Activated naive CD8-positive, alpha-beta T cell (primary cell): ENCODE measurements at regions not wholly inside any gene's neighbourhood (a gene's known extent, or its start where the extent isn't known, plus 50 kb on each side); places are given as distances from the start of the nearest gene placed in this dataset.

Source experiments
- H3K27ac Mint-ChIP-seq: one replicate; pipeline ENCODE4 v1.8.0; 2021; ENCODE audit warnings: mixed read lengths
- H3K27me3 Mint-ChIP-seq: one replicate; pipeline ENCODE4 v1.8.0; 2021; ENCODE audit warnings: mixed read lengths
- H3K36me3 Mint-ChIP-seq: one replicate; pipeline ENCODE4 v1.8.0; 2021; ENCODE audit warnings: mixed read lengths
- H3K4me1 Mint-ChIP-seq: one replicate; pipeline ENCODE4 v1.8.0; 2021; ENCODE audit warnings: low read depth, mixed read lengths
- H3K4me3 Mint-ChIP-seq: one replicate; pipeline ENCODE4 v1.8.0; 2021; ENCODE audit warnings: mild to moderate bottlenecking, mixed read lengths
- H3K9me3 Mint-ChIP-seq: one replicate; pipeline ENCODE4 v1.8.0; 2021; ENCODE audit warnings: low read depth, mixed read lengths

GRCh38 chr16:73888840-73889490 is 407.6 kb upstream of the PSMD7 start:
- Mint-ChIP-seq H3K27ac (no peak overlapping the region), H3K9me3 (no peaks in the 10 kb centered on the region), H3K4me3 (no peak overlapping the region), H3K4me1 (peaks cover 15% of the 10 kb centered on the region), H3K36me3 (no peaks in the 10 kb centered on the region), H3K27me3 (peaks cover 24% of the 10 kb centered on the region)

GRCh38 chr16:73887911-73888310 is 408.7 kb upstream of the PSMD7 start:
- Mint-ChIP-seq H3K36me3 (no peaks in the 10 kb centered on the region), H3K4me3 (no peak overlapping the region), H3K27me3 (peaks cover 22% of the 10 kb centered on the region), H3K4me1 (peaks cover 15% of the 10 kb centered on the region), H3K27ac (no peak overlapping the region), H3K9me3 (no peaks in the 10 kb centered on the region)

GRCh38 chr16:73886426-73886825 is 410.2 kb upstream of the PSMD7 start:
- no peaks in the 10 kb centered on the region for H3K9me3 Mint-ChIP-seq
- H3K4me3 Mint-ChIP-seq: no peak overlapping the region
- peaks cover 22% of the 10 kb centered on the region for H3K27me3 Mint-ChIP-seq
- no peak overlapping the region for H3K27ac Mint-ChIP-seq
- H3K4me1 Mint-ChIP-seq: peaks cover 13% of the 10 kb centered on the region
- no peaks in the 10 kb centered on the region for H3K36me3 Mint-ChIP-seq

- Mint-ChIP-seq H3K4me1 (peaks cover 3% of the 10 kb centered on the region), H3K27ac (no peak overlapping the region), H3K4me3 (no peak overlapping the region), H3K36me3 (no peaks in the 10 kb centered on the region), H3K9me3 (no peaks in the 10 kb centered on the region), H3K27me3 (peaks cover 16% of the 10 kb centered on the region)
These were observed 411.3 kb upstream of the PSMD7 start for GRCh38 chr16:73885319-73885718.

GRCh38 chr16:73883841-73884240 is 412.8 kb upstream of the PSMD7 start:
- H3K9me3 Mint-ChIP-seq: no peaks in the 10 kb centered on the region
- peaks cover 3% of the 10 kb centered on the region for H3K4me1 Mint-ChIP-seq
- H3K36me3 Mint-ChIP-seq: no peaks in the 10 kb centered on the region
- H3K27me3 Mint-ChIP-seq: peaks cover 12% of the 10 kb centered on the region
- no peak overlapping the region for H3K27ac Mint-ChIP-seq
- H3K4me3 Mint-ChIP-seq: no peak overlapping the region

GRCh38 chr16:73883126-73883525 is 413.5 kb upstream of the PSMD7 start:
- Mint-ChIP-seq H3K4me1 (peaks cover 2% of the 10 kb centered on the region), H3K4me3 (no peak overlapping the region), H3K27me3 (peaks cover 10% of the 10 kb centered on the region), H3K9me3 (no peaks in the 10 kb centered on the region), H3K36me3 (no peaks in the 10 kb centered on the region), H3K27ac (no peak overlapping the region)

GRCh38 chr16:73882651-73883050 is 414.0 kb upstream of the PSMD7 start:
- H3K36me3 Mint-ChIP-seq: no peaks in the 10 kb centered on the region
- peaks cover 6% of the 10 kb centered on the region for H3K27me3 Mint-ChIP-seq
- H3K9me3 Mint-ChIP-seq: no peaks in the 10 kb centered on the region
- no peak overlapping the region for H3K27ac Mint-ChIP-seq
- H3K4me3 Mint-ChIP-seq: no peak overlapping the region
- H3K4me1 Mint-ChIP-seq: no peaks in the 10 kb centered on the region

GRCh38 chr16:73882033-73882432 is 414.6 kb upstream of the PSMD7 start:
- Mint-ChIP-seq H3K27ac (no peak overlapping the region), H3K27me3 (peaks cover 4% of the 10 kb centered on the region), H3K9me3 (no peaks in the 10 kb centered on the region), H3K4me3 (no peak overlapping the region), H3K4me1 (no peaks in the 10 kb centered on the region), H3K36me3 (no peaks in the 10 kb centered on the region)

- Mint-ChIP-seq H3K9me3 (no peaks in the 10 kb centered on the region), H3K27ac (no peak overlapping the region), H3K4me1 (no peaks in the 10 kb centered on the region), H3K27me3 (no peaks in the 10 kb centered on the region), H3K4me3 (no peak overlapping the region), H3K36me3 (no peaks in the 10 kb centered on the region)
These were observed 417.0 kb upstream of the PSMD7 start for GRCh38 chr16:73879621-73880020.

- H3K4me3 Mint-ChIP-seq: no peak overlapping the region
- no peaks in the 10 kb centered on the region for H3K27me3 Mint-ChIP-seq
- no peaks in the 10 kb centered on the region for H3K9me3 Mint-ChIP-seq
- no peaks in the 10 kb centered on the region for H3K36me3 Mint-ChIP-seq
- no peak overlapping the region for H3K27ac Mint-ChIP-seq
- no peaks in the 10 kb centered on the region for H3K4me1 Mint-ChIP-seq
These were observed 418.0 kb upstream of the PSMD7 start for GRCh38 chr16:73878611-73879010.

- Mint-ChIP-seq H3K36me3 (no peaks in the 10 kb centered on the region), H3K4me1 (no peaks in the 10 kb centered on the region), H3K27ac (no peak overlapping the region), H3K4me3 (no peak overlapping the region), H3K27me3 (no peaks in the 10 kb centered on the region), H3K9me3 (no peaks in the 10 kb centered on the region)
These were observed 419.5 kb upstream of the PSMD7 start for GRCh38 chr16:73877150-73877549.

GRCh38 chr16:73875996-73876690 is 420.5 kb upstream of the PSMD7 start:
- H3K9me3 Mint-ChIP-seq: no peaks in the 10 kb centered on the region
- no peaks in the 10 kb centered on the region for H3K36me3 Mint-ChIP-seq
- H3K4me1 Mint-ChIP-seq: no peaks in the 10 kb centered on the region
- H3K27me3 Mint-ChIP-seq: no peaks in the 10 kb centered on the region
- H3K27ac Mint-ChIP-seq: no peak overlapping the region
- no peak overlapping the region for H3K4me3 Mint-ChIP-seq

GRCh38 chr16:73874324-73874723 is 422.3 kb upstream of the PSMD7 start:
- no peaks in the 10 kb centered on the region for H3K4me1 Mint-ChIP-seq
- no peaks in the 10 kb centered on the region for H3K36me3 Mint-ChIP-seq
- peaks cover 4% of the 10 kb centered on the region for H3K27me3 Mint-ChIP-seq
- no peak overlapping the region for H3K4me3 Mint-ChIP-seq
- H3K9me3 Mint-ChIP-seq: no peaks in the 10 kb centered on the region
- no peak overlapping the region for H3K27ac Mint-ChIP-seq

GRCh38 chr16:73873643-73874042 is 423.0 kb upstream of the PSMD7 start:
- H3K27ac Mint-ChIP-seq: no peak overlapping the region
- no peak overlapping the region for H3K4me3 Mint-ChIP-seq
- no peaks in the 10 kb centered on the region for H3K4me1 Mint-ChIP-seq
- no peaks in the 10 kb centered on the region for H3K36me3 Mint-ChIP-seq
- H3K9me3 Mint-ChIP-seq: no peaks in the 10 kb centered on the region
- peaks cover 4% of the 10 kb centered on the region for H3K27me3 Mint-ChIP-seq

- H3K9me3 Mint-ChIP-seq: no peaks in the 10 kb centered on the region
- H3K4me3 Mint-ChIP-seq: no peak overlapping the region
- H3K27me3 Mint-ChIP-seq: peaks cover 4% of the 10 kb centered on the region
- H3K4me1 Mint-ChIP-seq: no peaks in the 10 kb centered on the region
- H3K36me3 Mint-ChIP-seq: no peaks in the 10 kb centered on the region
- no peak overlapping the region for H3K27ac Mint-ChIP-seq
These were observed 423.8 kb upstream of the PSMD7 start for GRCh38 chr16:73872856-73873255.
